IPS-15b (cell line): ENCODE measurements at regions not wholly inside any gene's neighbourhood (a gene's known extent, or its start where the extent isn't known, plus 50 kb on each side); places are given as distances from the start of the nearest gene placed in this dataset.
"Not testable (repeated sequence)": the region's sequence is repeated elsewhere in the genome, so short reads cannot be mapped to it uniquely, and the experiment has no call there.

ENCODE experiments used
- H3K27me3 ChIP-seq: one replicate; pipeline ENCODE4 v1.6.1; 2013; ENCODE audit warnings: low read length; ENCODE audit not compliant: control insufficient read depth, insufficient read depth
- H3K36me3 ChIP-seq: one replicate; pipeline ENCODE4 v1.6.1; 2013; ENCODE audit warnings: low read length; ENCODE audit not compliant: control insufficient read depth, insufficient read depth
- H3K4me1 ChIP-seq: one replicate; pipeline ENCODE4 v1.6.1; 2013; ENCODE audit warnings: mild to moderate bottlenecking, low read length; ENCODE audit not compliant: control insufficient read depth, insufficient read depth
- H3K4me3 ChIP-seq: one replicate; pipeline ENCODE4 v1.5.1; 2013; ENCODE audit warnings: low read depth, low read length
- H3K9ac ChIP-seq: one replicate; pipeline ENCODE4 v1.6.1; 2013; ENCODE audit warnings: low read depth, mild to moderate bottlenecking, low read length
- H3K9me3 ChIP-seq: one replicate; pipeline ENCODE4 v1.6.1; 2013; ENCODE audit warnings: mild to moderate bottlenecking, low read length; ENCODE audit not compliant: control insufficient read depth, insufficient read depth

- no peak overlapping the region for H3K9ac ChIP-seq
These were observed 94.7 kb upstream of the NAV2 start for GRCh38 chr11:19617696-19618523.

GRCh38 chr11:19615341-19616183 lies 97.1 kb upstream of the NAV2 start:
- H3K4me1 ChIP-seq: no peaks in the 10 kb centered on the region
- no peak overlapping the region for H3K4me3 ChIP-seq
- no peak overlapping the region for H3K9ac ChIP-seq
- H3K27me3 ChIP-seq: no peaks in the 10 kb centered on the region
- no peaks in the 10 kb centered on the region for H3K36me3 ChIP-seq
- peaks cover 3% of the 10 kb centered on the region for H3K9me3 ChIP-seq

More at GRCh38 chr11:19617696-19618523, 94.7 kb upstream of the NAV2 start:
- Histone ChIP-seq H3K4me1 (no peaks in the 10 kb centered on the region), H3K9me3 (no peaks in the 10 kb centered on the region), H3K36me3 (no peaks in the 10 kb centered on the region), H3K4me3 (no peak overlapping the region), H3K27me3 (no peaks in the 10 kb centered on the region)

- Histone ChIP-seq H3K27me3 (no peaks in the 10 kb centered on the region), H3K36me3 (no peaks in the 10 kb centered on the region), H3K4me3 (no peak overlapping the region), H3K4me1 (no peaks in the 10 kb centered on the region), H3K9ac (no peak overlapping the region), H3K9me3 (peaks cover 3% of the 10 kb centered on the region)
These were observed 98.2 kb upstream of the NAV2 start for GRCh38 chr11:19614370-19614940.

GRCh38 chr11:19612025-19612424 lies 100.6 kb upstream of the NAV2 start:
- not testable (repeated sequence) for H3K36me3 ChIP-seq, H3K9me3 ChIP-seq, H3K4me3 ChIP-seq, H3K27me3 ChIP-seq, H3K9ac ChIP-seq, H3K4me1 ChIP-seq

- peaks cover 3% of the 10 kb centered on the region for H3K9me3 ChIP-seq
- H3K4me3 ChIP-seq: no peak overlapping the region
- no peaks in the 10 kb centered on the region for H3K4me1 ChIP-seq
- no peaks in the 10 kb centered on the region for H3K27me3 ChIP-seq
- no peak overlapping the region for H3K9ac ChIP-seq
- no peaks in the 10 kb centered on the region for H3K36me3 ChIP-seq
These were observed 104.8 kb upstream of the NAV2 start for GRCh38 chr11:19607656-19608360.

- Histone ChIP-seq H3K9me3 (peaks cover 3% of the 10 kb centered on the region), H3K27me3 (no peaks in the 10 kb centered on the region), H3K4me3 (no peak overlapping the region), H3K9ac (no peak overlapping the region), H3K36me3 (no peaks in the 10 kb centered on the region), H3K4me1 (no peaks in the 10 kb centered on the region)
These were observed 105.6 kb upstream of the NAV2 start for GRCh38 chr11:19606856-19607655.

- H3K4me1 ChIP-seq: no peaks in the 10 kb centered on the region
- H3K9me3 ChIP-seq: no peaks in the 10 kb centered on the region
- H3K27me3 ChIP-seq: no peaks in the 10 kb centered on the region
- no peak overlapping the region for H3K9ac ChIP-seq
- no peaks in the 10 kb centered on the region for H3K36me3 ChIP-seq
- H3K4me3 ChIP-seq: no peak overlapping the region
These were observed 106.9 kb upstream of the NAV2 start for GRCh38 chr11:19605520-19606371.

- Histone ChIP-seq H3K4me1 (no peaks in the 10 kb centered on the region), H3K9me3 (no peaks in the 10 kb centered on the region), H3K27me3 (no peaks in the 10 kb centered on the region), H3K4me3 (no peak overlapping the region), H3K36me3 (no peaks in the 10 kb centered on the region), H3K9ac (no peak overlapping the region)
These were observed 107.8 kb upstream of the NAV2 start for GRCh38 chr11:19604679-19605375.

GRCh38 chr11:19603771-19604170 lies 108.9 kb upstream of the NAV2 start:
- H3K4me3 ChIP-seq: no peak overlapping the region
- H3K4me1 ChIP-seq: no peaks in the 10 kb centered on the region
- no peaks in the 10 kb centered on the region for H3K27me3 ChIP-seq
- no peaks in the 10 kb centered on the region for H3K9me3 ChIP-seq
- H3K9ac ChIP-seq: no peak overlapping the region
- H3K36me3 ChIP-seq: no peaks in the 10 kb centered on the region

DNA sequence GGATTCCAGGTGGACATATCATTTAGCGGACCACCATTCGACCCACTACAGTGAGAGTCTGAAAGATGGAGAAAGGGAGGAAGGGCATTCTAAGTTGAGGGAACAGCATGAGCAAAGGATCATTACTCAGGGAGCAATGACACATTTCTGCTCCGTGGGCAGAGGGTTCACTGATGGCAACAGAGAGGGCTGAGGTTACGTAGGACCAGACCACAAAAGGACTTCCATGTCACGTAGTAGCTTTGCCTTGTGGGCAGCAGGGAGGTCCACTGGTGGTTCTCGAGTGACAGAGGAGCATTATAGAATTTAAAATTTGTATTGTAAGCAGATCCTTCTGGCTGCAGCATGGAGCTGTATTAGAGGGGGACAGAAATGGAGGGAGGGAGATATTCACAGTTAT lies 109.7 kb upstream of the NAV2 start:
- H3K36me3 ChIP-seq: no peaks in the 10 kb centered on the region
- H3K4me3 ChIP-seq: no peak overlapping the region
- no peaks in the 10 kb centered on the region for H3K4me1 ChIP-seq
- no peaks in the 10 kb centered on the region for H3K27me3 ChIP-seq
- H3K9me3 ChIP-seq: no peaks in the 10 kb centered on the region
- no peak overlapping the region for H3K9ac ChIP-seq
